Stimulated activated CD4-positive, alpha-beta T cell treated with anti-CD3 and anti-CD28 coated beads, Interleukin-15, amount 100 ng/mL, for 1 hour (primary cell): ENCODE measurements at regions not wholly inside any gene's neighbourhood (a gene's known extent, or its start where the extent isn't known, plus 50 kb on each side); places are given as distances from the start of the nearest gene placed in this dataset.

Experiments used
- DNase-seq, 2 donors: peaks; one replicate each; pipeline ENCODE4 v3.0.0-alpha.2; 2020; ENCODE audit warnings: low read depth in 1 of 2, low spot score in 1 of 2

GRCh38 chr16:17817260-17817659 lies 346.5 kb upstream of the XYLT1 start:
- no peak for DNase-seq

GRCh38 chr16:17812771-17813170 lies 342.0 kb upstream of the XYLT1 start:
- DNase-seq, result no peak

GRCh38 chr16:17804857-17805256 lies 334.1 kb upstream of the XYLT1 start:
- DNase-seq, result no peak

GRCh38 chr16:17803625-17804410 lies 333.1 kb upstream of the XYLT1 start:
- DNase-seq, result no peak

- no peak for DNase-seq
Measured at GRCh38 chr16:17802571-17802970, 331.8 kb upstream of the XYLT1 start.

- DNase-seq, result no peak
Measured at GRCh38 chr16:17801068-17801467, 330.3 kb upstream of the XYLT1 start.

- DNase-seq, result no peak
Measured at GRCh38 chr16:17798716-17799115, 328.0 kb upstream of the XYLT1 start.

GRCh38 chr16:17793354-17793753 lies 322.6 kb upstream of the XYLT1 start:
- DNase-seq, result no peak

- DNase-seq, result no peak
Measured at GRCh38 chr16:17784073-17784472, 313.3 kb upstream of the XYLT1 start.

GRCh38 chr16:17780181-17780580 lies 309.4 kb upstream of the XYLT1 start:
- no peak for DNase-seq

- DNase-seq, result no peak
Measured at GRCh38 chr16:17777408-17777863, 306.7 kb upstream of the XYLT1 start.

- no peak for DNase-seq
Measured at GRCh38 chr16:17776888-17777287, 306.1 kb upstream of the XYLT1 start.

- DNase-seq, result no peak
Measured at GRCh38 chr16:17776465-17776864, 305.7 kb upstream of the XYLT1 start.

- DNase-seq, result no peak
Measured at GRCh38 chr16:17775061-17775460, 304.3 kb upstream of the XYLT1 start.

GRCh38 chr16:17773698-17774101 lies 302.9 kb upstream of the XYLT1 start:
- no peak for DNase-seq

GRCh38 chr16:17770104-17770503 lies 299.3 kb upstream of the XYLT1 start:
- DNase-seq, result no peak

GRCh38 chr16:17769065-17769464 lies 298.3 kb upstream of the XYLT1 start:
- DNase-seq, result no peak

GRCh38 chr16:17768257-17768656 lies 297.5 kb upstream of the XYLT1 start:
- DNase-seq, result no peak

GRCh38 chr16:17766012-17766411 lies 295.3 kb upstream of the XYLT1 start:
- DNase-seq, result no peak

GRCh38 chr16:17759451-17760390 lies 289.0 kb upstream of the XYLT1 start:
- no peak for DNase-seq

- no peak for DNase-seq
Measured at GRCh38 chr16:17757808-17758207, 287.0 kb upstream of the XYLT1 start.

- DNase-seq, result no peak
Measured at GRCh38 chr16:17755158-17755557, 284.4 kb upstream of the XYLT1 start.
